ENCODE measurements at regions not wholly inside any gene's neighbourhood (a gene's known extent, or its start where the extent isn't known, plus 50 kb on each side); places are given as distances from the start of the nearest gene placed in this dataset.

GRCh38 chr17:74016461-74016860 is 187.0 kb upstream of the RPL38 start:
- no peak overlapping the region for H3K4me3 ChIP-seq (ENCODE audit: low read depth, low read length)
- DNase-seq (ENCODE audit: low read depth): no peak
- TF ChIP-seq, protein P1, sequence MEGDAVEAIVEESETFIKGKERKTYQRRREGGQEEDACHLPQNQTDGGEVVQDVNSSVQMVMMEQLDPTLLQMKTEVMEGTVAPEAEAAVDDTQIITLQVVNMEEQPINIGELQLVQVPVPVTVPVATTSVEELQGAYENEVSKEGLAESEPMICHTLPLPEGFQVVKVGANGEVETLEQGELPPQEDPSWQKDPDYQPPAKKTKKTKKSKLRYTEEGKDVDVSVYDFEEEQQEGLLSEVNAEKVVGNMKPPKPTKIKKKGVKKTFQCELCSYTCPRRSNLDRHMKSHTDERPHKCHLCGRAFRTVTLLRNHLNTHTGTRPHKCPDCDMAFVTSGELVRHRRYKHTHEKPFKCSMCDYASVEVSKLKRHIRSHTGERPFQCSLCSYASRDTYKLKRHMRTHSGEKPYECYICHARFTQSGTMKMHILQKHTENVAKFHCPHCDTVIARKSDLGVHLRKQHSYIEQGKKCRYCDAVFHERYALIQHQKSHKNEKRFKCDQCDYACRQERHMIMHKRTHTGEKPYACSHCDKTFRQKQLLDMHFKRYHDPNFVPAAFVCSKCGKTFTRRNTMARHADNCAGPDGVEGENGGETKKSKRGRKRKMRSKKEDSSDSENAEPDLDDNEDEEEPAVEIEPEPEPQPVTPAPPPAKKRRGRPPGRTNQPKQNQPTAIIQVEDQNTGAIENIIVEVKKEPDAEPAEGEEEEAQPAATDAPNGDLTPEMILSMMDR (IDR thresholded peaks at IDR 0.05; ENCODE audit: insufficient read depth, low read depth, low read length): no peak

GRCh38 chr17:74017466-74017865 is 186.0 kb upstream of the RPL38 start:
- TF ChIP-seq, protein P1 (IDR thresholded peaks at IDR 0.05; ENCODE audit: insufficient read depth, low read depth, low read length): no peak
- DNase-seq (ENCODE audit: low read depth): no peak
- no peak overlapping the region for H3K4me3 ChIP-seq (ENCODE audit: low read depth, low read length)

DNA sequence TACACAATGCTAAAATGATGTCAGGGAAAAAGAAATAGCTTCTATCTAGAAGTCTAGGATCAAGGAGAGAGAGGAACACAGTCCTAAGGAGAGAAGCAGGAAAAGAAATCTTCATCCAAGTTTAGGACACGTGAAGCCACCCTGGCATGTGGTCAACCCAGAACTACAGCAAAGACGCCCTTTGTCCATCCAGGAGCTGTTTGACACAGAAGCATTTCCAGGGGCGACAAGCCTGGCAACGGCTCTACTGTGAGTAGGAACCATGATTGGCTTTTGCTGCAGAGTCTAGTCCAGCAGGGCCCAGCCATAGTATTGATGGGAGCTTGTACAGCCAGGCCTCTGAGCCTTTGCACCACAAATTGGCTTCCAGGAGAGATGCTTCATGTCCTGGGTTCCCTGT is 185.4 kb upstream of the RPL38 start:
- DNase-seq (ENCODE audit: low read depth): no peak
- TF ChIP-seq, protein P1 (IDR thresholded peaks at IDR 0.05; ENCODE audit: insufficient read depth, low read depth, low read length): no peak
- H3K4me3 ChIP-seq (ENCODE audit: low read depth, low read length): no peak overlapping the region

- TF ChIP-seq, protein P1 (IDR thresholded peaks at IDR 0.05; ENCODE audit: insufficient read depth, low read depth, low read length): no peak
- no peak for DNase-seq (ENCODE audit: low read depth)
- H3K4me3 ChIP-seq (ENCODE audit: low read depth, low read length): no peak overlapping the region
Observed at GRCh38 chr17:74019271-74019670, 184.2 kb upstream of the RPL38 start.

DNA sequence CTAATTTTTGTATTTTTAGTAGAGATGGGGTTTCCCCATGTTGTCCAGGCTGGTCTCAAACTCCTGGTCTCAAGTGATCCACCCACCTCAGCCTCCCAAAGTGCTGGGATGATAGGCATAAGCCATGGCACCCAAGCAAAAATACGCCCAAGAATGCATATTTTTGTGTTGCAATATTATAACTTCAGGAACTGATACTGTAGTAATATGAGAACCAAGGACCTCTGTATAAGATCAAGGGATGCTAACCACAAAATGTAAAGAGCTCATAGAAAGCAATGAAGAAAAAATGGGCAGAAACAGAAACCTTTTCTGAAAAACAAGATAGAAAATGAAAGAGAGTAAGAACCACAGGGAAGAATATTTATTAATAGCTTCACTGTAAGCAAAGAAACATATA is 183.6 kb upstream of the RPL38 start:
- TF ChIP-seq, protein P1 (IDR thresholded peaks at IDR 0.05; ENCODE audit: insufficient read depth, low read depth, low read length): no peak
- no peak for DNase-seq (ENCODE audit: low read depth)
- no peak overlapping the region for H3K4me3 ChIP-seq (ENCODE audit: low read depth, low read length)

DNA sequence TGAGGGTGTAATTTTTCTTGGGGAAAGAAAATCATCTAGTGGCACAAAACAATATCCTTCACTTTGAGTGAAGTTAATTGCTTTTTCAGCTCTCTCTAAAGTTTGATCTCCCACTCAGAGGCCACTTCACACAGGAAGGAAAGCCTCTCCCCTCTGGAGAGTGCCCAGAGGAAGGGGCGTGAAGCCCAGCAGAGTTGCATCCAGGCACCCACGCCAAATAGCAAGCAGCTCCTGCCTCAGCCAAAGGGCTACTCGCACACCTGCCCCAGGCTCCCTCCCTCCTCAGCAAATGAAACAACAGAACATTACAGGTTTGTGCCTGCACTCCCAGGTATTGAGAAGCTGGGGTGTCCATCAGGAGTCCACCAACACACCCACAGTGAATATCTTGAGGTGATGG is 183.0 kb upstream of the RPL38 start:
- no peak overlapping the region for H3K4me3 ChIP-seq (ENCODE audit: low read depth, low read length)
- TF ChIP-seq, protein P1 (IDR thresholded peaks at IDR 0.05; ENCODE audit: insufficient read depth, low read depth, low read length): no peak
- DNase-seq (ENCODE audit: low read depth): no peak

DNA sequence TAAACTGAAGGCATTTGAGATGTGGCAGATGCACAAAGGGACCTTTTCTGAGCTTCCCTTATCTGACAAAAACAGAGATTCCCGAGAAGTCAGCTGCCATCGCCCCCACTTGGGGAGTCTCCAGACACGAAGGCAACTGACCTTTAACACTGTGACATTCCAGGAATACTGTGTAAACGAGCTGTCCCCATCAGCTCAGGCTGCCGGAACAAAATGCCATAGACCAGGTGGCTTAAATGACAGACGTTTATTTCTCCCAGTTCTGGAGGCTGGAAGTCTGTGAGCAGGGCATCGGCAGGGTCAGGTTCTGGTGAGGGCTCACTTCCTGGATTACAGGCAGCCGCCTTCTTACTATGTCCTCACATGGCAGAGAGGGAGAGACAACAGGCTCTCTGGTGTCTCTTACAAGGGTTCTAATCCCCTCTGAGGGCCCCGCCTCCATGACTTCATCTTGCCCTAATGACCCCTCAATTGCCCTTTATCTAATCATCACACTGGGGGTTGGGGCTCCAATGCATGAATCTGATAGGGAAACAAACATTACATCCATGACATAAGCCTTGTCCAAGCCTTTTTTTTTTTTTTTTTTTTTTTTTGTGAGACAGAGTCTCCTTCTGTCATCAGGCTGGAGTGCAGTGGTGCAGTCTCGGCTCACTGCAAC is 178.5 kb upstream of the RPL38 start:
- TF ChIP-seq, protein P1 (IDR thresholded peaks at IDR 0.05; ENCODE audit: insufficient read depth, low read depth, low read length): no peak
- H3K4me3 ChIP-seq (ENCODE audit: low read depth, low read length): no peak overlapping the region
- no peak for DNase-seq (ENCODE audit: low read depth)
